Mammary epithelial cell (primary cell): ENCODE measurements at regions not wholly inside any gene's neighbourhood (a gene's known extent, or its start where the extent isn't known, plus 50 kb on each side); places are given as distances from the start of the nearest gene placed in this dataset.

ENCODE experiments used
- EZH2 ChIP-seq: IDR thresholded peaks from 2 replicates; pipeline ENCODE4 v1.6.1; 2012; ENCODE audit warnings: low read length, inconsistent platforms, borderline replicate concordance
- TF ChIP-seq, protein P1 (sequence below), 2 donors: IDR thresholded peaks in 1 of 2; conservative IDR thresholded peaks in 1 of 2; 2 replicates each; pipeline ENCODE4 v1.5.1; 2011 to 2012; ENCODE audit warnings: inconsistent platforms in 2 of 2, low read length in 2 of 2, mild to moderate bottlenecking in 2 of 2, control low read depth in 1 of 2, low read depth in 1 of 2; ENCODE audit not compliant: insufficient read depth in 1 of 2; ENCODE audit errors: extremely low read depth in 1 of 2

DNA sequence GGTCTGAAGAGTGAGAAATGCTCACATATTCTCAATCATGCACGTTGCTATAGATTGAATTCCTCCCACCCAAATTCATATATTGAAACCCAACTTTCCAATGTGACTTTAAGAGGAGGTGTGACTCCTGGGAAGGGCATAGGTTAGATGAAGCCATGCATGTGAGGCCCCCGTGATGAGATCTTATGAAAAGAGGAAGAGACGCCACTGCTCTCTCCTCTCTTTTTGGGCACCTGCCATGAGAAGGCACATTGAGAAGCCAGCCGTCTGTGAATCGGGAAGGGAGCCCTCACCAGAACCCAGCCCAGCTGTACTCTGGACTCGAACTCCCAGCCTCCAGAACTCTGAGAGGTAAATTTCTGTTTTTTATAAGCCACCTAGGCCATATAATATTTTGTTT is 842.6 kb upstream of the SALL3 start:
- TF ChIP-seq, protein P1, sequence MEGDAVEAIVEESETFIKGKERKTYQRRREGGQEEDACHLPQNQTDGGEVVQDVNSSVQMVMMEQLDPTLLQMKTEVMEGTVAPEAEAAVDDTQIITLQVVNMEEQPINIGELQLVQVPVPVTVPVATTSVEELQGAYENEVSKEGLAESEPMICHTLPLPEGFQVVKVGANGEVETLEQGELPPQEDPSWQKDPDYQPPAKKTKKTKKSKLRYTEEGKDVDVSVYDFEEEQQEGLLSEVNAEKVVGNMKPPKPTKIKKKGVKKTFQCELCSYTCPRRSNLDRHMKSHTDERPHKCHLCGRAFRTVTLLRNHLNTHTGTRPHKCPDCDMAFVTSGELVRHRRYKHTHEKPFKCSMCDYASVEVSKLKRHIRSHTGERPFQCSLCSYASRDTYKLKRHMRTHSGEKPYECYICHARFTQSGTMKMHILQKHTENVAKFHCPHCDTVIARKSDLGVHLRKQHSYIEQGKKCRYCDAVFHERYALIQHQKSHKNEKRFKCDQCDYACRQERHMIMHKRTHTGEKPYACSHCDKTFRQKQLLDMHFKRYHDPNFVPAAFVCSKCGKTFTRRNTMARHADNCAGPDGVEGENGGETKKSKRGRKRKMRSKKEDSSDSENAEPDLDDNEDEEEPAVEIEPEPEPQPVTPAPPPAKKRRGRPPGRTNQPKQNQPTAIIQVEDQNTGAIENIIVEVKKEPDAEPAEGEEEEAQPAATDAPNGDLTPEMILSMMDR (conservative IDR thresholded peaks at IDR 0.05 in 1 of 2, IDR thresholded peaks at IDR 0.05 in 1 of 2; ENCODE audit: extremely low read depth in 1 of 2, insufficient read depth in 1 of 2, low read depth in 1 of 2, low read length in 2 of 2): no peak
- no peak for TF ChIP-seq EZH2
